Thyroid gland (tissue), 4 donors: ENCODE measurements at regions not wholly inside any gene's neighbourhood (a gene's known extent, or its start where the extent isn't known, plus 50 kb on each side); places are given as distances from the start of the nearest gene placed in this dataset.

Experiments
- DNase-seq, 2 donors: peaks; one replicate each; pipeline ENCODE4 v3.0.0-alpha.2; 2019
- H3K27ac ChIP-seq, 3 donors: fragments of 200-600 bp; sonication (generic); 1 replicate in 2 of 3; 2 replicates in 1 of 3; pipeline ENCODE4 v1.5.1; 2016 to 2019; ENCODE audit warnings: mild to moderate bottlenecking in 1 of 3, moderate library complexity in 1 of 3
- H3K27me3 ChIP-seq: fragments of 200-600 bp; sonication (generic); one replicate; pipeline ENCODE4 v1.5.1; 2019
- H3K36me3 ChIP-seq, 2 donors: fragments of 200-600 bp; sonication (generic); one replicate each; pipeline ENCODE4 v1.5.1; 2016 to 2019
- H3K4me1 ChIP-seq, 2 donors: fragments of 200-600 bp; sonication (generic); one replicate each; pipeline ENCODE4 v1.5.1; 2017 to 2019
- H3K4me3 ChIP-seq, 3 donors: fragments of 200-600 bp; sonication (generic); replicated peaks in 1 of 3; 1 replicate in 2 of 3; 2 replicates in 1 of 3; pipeline ENCODE4 v1.5.1; 2016; ENCODE audit warnings: mild to moderate bottlenecking in 1 of 3
- H3K9me3 ChIP-seq: fragments of 200-600 bp; sonication (generic); one replicate; pipeline ENCODE4 v1.5.1; 2017
- CTCF ChIP-seq, 6 experiments: fragments of 200-600 bp in 3 of 6; fragments of 450-650 bp in 3 of 6; sonication (generic) in 3 of 6; IDR thresholded peaks; one replicate each; pipeline ENCODE4 v1.5.1; 2016 to 2019; ENCODE audit warnings: antibody characterized with exemption in 6 of 6, mild to moderate bottlenecking in 2 of 6, inconsistent platforms in 1 of 6, moderate library complexity in 1 of 6
- POLR2A ChIP-seq, 2 donors: fragments of 450-650 bp; IDR thresholded peaks; one replicate each; pipeline ENCODE4 v1.6.1; 2017; ENCODE audit warnings: antibody characterized with exemption in 2 of 2, mild to moderate bottlenecking in 2 of 2, moderate library complexity in 1 of 2
- WGBS, 2 donors: methylation state at CpG; one replicate each; pipeline ENCODE4 v1.1.5; 2017; 5-methylcytosine and 5-hydroxymethylcytosine counted together
- intact Hi-C: fragments of 100-400 bp; cut with DNase I; formaldehyde crosslinking; loops from one replicate; pipeline ENCODE4 v1.15.1; 2023

- Histone ChIP-seq H3K4me3 (no peak overlapping the region), H3K4me1 (peaks cover 0 to 7% of the 10 kb centered on the region in 2 donors), H3K27me3 (no peaks in the 10 kb centered on the region), H3K36me3 (no peaks in the 10 kb centered on the region), H3K9me3 (no peaks in the 10 kb centered on the region), H3K27ac (no peak overlapping the region)
- DNase-seq = no peak
- intact Hi-C loops = no loop called here
- no peak for TF ChIP-seq CTCF (IDR thresholded peaks at IDR 0.05)
- no peak for TF ChIP-seq POLR2A (IDR thresholded peaks at IDR 0.05)
Observed at GRCh38 chrX:65610481-65610880, 57.0 kb upstream of the MSN start.

- Histone ChIP-seq H3K4me1 (peaks cover 0 to 7% of the 10 kb centered on the region in 2 donors), H3K36me3 (no peaks in the 10 kb centered on the region), H3K9me3 (no peaks in the 10 kb centered on the region), H3K27ac (no peak overlapping the region), H3K4me3 (no peak overlapping the region), H3K27me3 (no peaks in the 10 kb centered on the region)
- no peak for TF ChIP-seq CTCF (IDR thresholded peaks at IDR 0.05)
- no peak for TF ChIP-seq POLR2A (IDR thresholded peaks at IDR 0.05)
- WGBS, 2 donors = 40 to 55% methylated on average over 3 of the region's 3 CpGs
- intact Hi-C loops = no loop called here
- DNase-seq = no peak
Observed at GRCh38 chrX:65610040-65610439, 57.4 kb upstream of the MSN start.

GRCh38 chrX:65609237-65609636, 58.2 kb upstream of the MSN start:
- 59 to 73% methylated on average over 2 to 4 of the region's 4 CpGs for WGBS, 2 donors
- intact Hi-C loops = no loop called here
- no peak overlapping the region for H3K27ac ChIP-seq
- TF ChIP-seq POLR2A (IDR thresholded peaks at IDR 0.05) (no peak), CTCF (IDR thresholded peaks at IDR 0.05) (no peak)
- no peaks in the 10 kb centered on the region for H3K27me3 ChIP-seq
- H3K4me3 ChIP-seq = no peak overlapping the region
- peaks cover 0 to 7% of the 10 kb centered on the region in 2 donors for H3K4me1 ChIP-seq
- H3K36me3 ChIP-seq = no peaks in the 10 kb centered on the region
- H3K9me3 ChIP-seq = no peaks in the 10 kb centered on the region
- DNase-seq = no peak

GRCh38 chrX:65608026-65608425, 59.4 kb upstream of the MSN start:
- peaks cover 0 to 7% of the 10 kb centered on the region in 2 donors for H3K4me1 ChIP-seq
- no peak for DNase-seq
- no peaks in the 10 kb centered on the region for H3K27me3 ChIP-seq
- 69 to 71% methylated on average over 3 of the region's 3 CpGs for WGBS, 2 donors
- no peak overlapping the region for H3K27ac ChIP-seq
- H3K9me3 ChIP-seq = no peaks in the 10 kb centered on the region
- intact Hi-C loops = no loop called here
- no peak overlapping the region for H3K4me3 ChIP-seq
- TF ChIP-seq POLR2A (IDR thresholded peaks at IDR 0.05) (no peak), CTCF (IDR thresholded peaks at IDR 0.05) (no peak)
- H3K36me3 ChIP-seq = no peaks in the 10 kb centered on the region

- no peak overlapping the region for H3K4me3 ChIP-seq
- H3K9me3 ChIP-seq = no peaks in the 10 kb centered on the region
- no peak for DNase-seq
- no peak overlapping the region for H3K27ac ChIP-seq
- H3K36me3 ChIP-seq = no peaks in the 10 kb centered on the region
- 85 to 92% methylated on average over 3 of the region's 3 CpGs for WGBS, 2 donors
- peaks cover 0 to 11% of the 10 kb centered on the region in 2 donors for H3K4me1 ChIP-seq
- H3K27me3 ChIP-seq = no peaks in the 10 kb centered on the region
- intact Hi-C loops = no loop called here
- TF ChIP-seq POLR2A (IDR thresholded peaks at IDR 0.05) = no peak
- no peak for TF ChIP-seq CTCF (IDR thresholded peaks at IDR 0.05)
Observed at GRCh38 chrX:65607070-65607742, 60.2 kb upstream of the MSN start.
